WTC11 (cell line): ENCODE measurements at regions not wholly inside any gene's neighbourhood (a gene's known extent, or its start where the extent isn't known, plus 50 kb on each side); places are given as distances from the start of the nearest gene placed in this dataset.

Experiments
- ATAC-seq: fragments of 200-7000 bp; cut with Tn5 transposase; 2 replicates; pipeline ENCODE4 v1.10.0; 2021; ENCODE audit warnings: mild to moderate bottlenecking, moderate library complexity
- CTCF ChIA-PET: fragments of 300-600 bp; sonication (Branson Sonifier 250); formaldehyde crosslinking; loops from one replicate; lab custom pipeline; 2021; ENCODE audit warnings: antibody characterized with exemption; lab: Charles Lee
- POLR2A ChIA-PET: fragments of 350-600 bp; sonication (Branson Sonifier 250); formaldehyde crosslinking; loops from one replicate; lab custom pipeline; 2021; ENCODE audit warnings: antibody characterized with exemption; lab: Charles Lee
- DNase-seq: peaks from one replicate; pipeline ENCODE4 v3.0.0; 2021; ENCODE audit warnings: low spot score
- H3K27ac Mint-ChIP-seq: 2 replicates; pipeline ENCODE4 v1.8.0; 2021; ENCODE audit warnings: mixed read lengths
- H3K27me3 Mint-ChIP-seq: 2 replicates; pipeline ENCODE4 v1.8.0; 2021; ENCODE audit warnings: low read depth, mild to moderate bottlenecking, moderate library complexity, mixed read lengths
- H3K36me3 Mint-ChIP-seq: 2 replicates; pipeline ENCODE4 v1.8.0; 2021; ENCODE audit warnings: mixed read lengths
- H3K4me1 Mint-ChIP-seq: 2 replicates; pipeline ENCODE4 v1.8.0; 2022; ENCODE audit warnings: mixed read lengths
- H3K4me3 Mint-ChIP-seq: 2 replicates; pipeline ENCODE4 v1.8.0; 2021; ENCODE audit warnings: mild to moderate bottlenecking, moderate library complexity, mixed read lengths
- H3K9me3 Mint-ChIP-seq: 2 replicates; pipeline ENCODE4 v1.8.0; 2021; ENCODE audit warnings: mixed read lengths
- CDX4 ChIP-seq: fragments of 250-450 bp; sonication (Bioruptor Pico); IDR thresholded peaks from 2 replicates; pipeline ENCODE4 v1.9.0; 2021; ENCODE audit warnings: moderate library complexity, mild to moderate bottlenecking, inconsistent platforms, borderline replicate concordance
- CTCF ChIP-seq: fragments of 200-600 bp; IDR thresholded peaks from 2 replicates; pipeline ENCODE4 v1.8.0; 2022; ENCODE audit warnings: antibody characterized with exemption
- FOXK1 ChIP-seq: sonication (generic); formaldehyde crosslinking; IDR thresholded peaks from 2 replicates; pipeline ENCODE4 v1.8.0; 2022; ENCODE audit warnings: mild to moderate bottlenecking, moderate library complexity, missing genetic modification reagents
- GRHL2 ChIP-seq: fragments of 250-450 bp; sonication (Bioruptor Pico); IDR thresholded peaks from 2 replicates; pipeline ENCODE4 v1.8.0; 2022; ENCODE audit warnings: mild to moderate bottlenecking, moderate library complexity; ENCODE audit not compliant: insufficient replicate concordance, severe bottlenecking
- NR3C1 ChIP-seq: sonication (generic); formaldehyde crosslinking; conservative IDR thresholded peaks from 2 replicates; pipeline ENCODE4 v1.8.1; 2023; ENCODE audit warnings: low read depth, mild to moderate bottlenecking, missing genetic modification reagents
- OVOL2 ChIP-seq: fragments of 250-450 bp; sonication (Bioruptor Pico); IDR thresholded peaks from 2 replicates; pipeline ENCODE4 v1.9.0; 2021; ENCODE audit warnings: mild to moderate bottlenecking, borderline replicate concordance
- TEAD4 ChIP-seq: sonication (generic); formaldehyde crosslinking; IDR thresholded peaks from 2 replicates; pipeline ENCODE4 v1.8.0; 2022; ENCODE audit warnings: mild to moderate bottlenecking, missing genetic modification reagents
- USF1 ChIP-seq: sonication (generic); formaldehyde crosslinking; IDR thresholded peaks from 2 replicates; pipeline ENCODE4 v1.8.0; 2022; ENCODE audit warnings: mild to moderate bottlenecking, missing genetic modification reagents
- USF2 ChIP-seq: sonication (generic); formaldehyde crosslinking; IDR thresholded peaks from 2 replicates; pipeline ENCODE4 v1.8.1; 2023; ENCODE audit warnings: mild to moderate bottlenecking, missing genetic modification reagents, moderate library complexity
- ZBTB21 ChIP-seq: sonication (generic); formaldehyde crosslinking; IDR thresholded peaks from 2 replicates; pipeline ENCODE4 v1.8.1; 2023; ENCODE audit warnings: mild to moderate bottlenecking, missing genetic modification reagents, borderline replicate concordance
- ZNF232 ChIP-seq: sonication (generic); formaldehyde crosslinking; IDR thresholded peaks from 2 replicates; pipeline ENCODE4 v1.8.0; 2022; ENCODE audit warnings: mild to moderate bottlenecking, missing genetic modification reagents
- ZNF396 ChIP-seq: fragments of 250-450 bp; sonication (Bioruptor Pico); IDR thresholded peaks from 2 replicates; pipeline ENCODE4 v1.8.0; 2021; ENCODE audit warnings: mild to moderate bottlenecking, moderate library complexity, borderline replicate concordance
- ZNF423 ChIP-seq: fragments of 250-450 bp; sonication (Bioruptor Pico); IDR thresholded peaks from 2 replicates; pipeline ENCODE4 v2.1.2; 2022; ENCODE audit warnings: mild to moderate bottlenecking, moderate library complexity
- ZSCAN18 ChIP-seq: fragments of 250-450 bp; sonication (Bioruptor Pico); IDR thresholded peaks from 2 replicates; pipeline ENCODE4 v2.1.2; 2022; ENCODE audit warnings: mild to moderate bottlenecking, moderate library complexity
- TF ChIP-seq, protein P1 (sequence below): sonication (generic); formaldehyde crosslinking; IDR thresholded peaks from 2 replicates; pipeline ENCODE4 v1.8.1; 2022; ENCODE audit warnings: low read depth, mild to moderate bottlenecking, moderate library complexity, missing genetic modification reagents, borderline replicate concordance
- TF ChIP-seq, protein P2 (sequence below): fragments of 250-450 bp; sonication (Bioruptor Pico); IDR thresholded peaks from 2 replicates; pipeline ENCODE4 v1.9.0; 2021; ENCODE audit warnings: mild to moderate bottlenecking, borderline replicate concordance
- TF ChIP-seq, protein P3 (sequence below): sonication (generic); formaldehyde crosslinking; IDR thresholded peaks from 2 replicates; pipeline ENCODE4 v1.8.0; 2022; ENCODE audit warnings: mild to moderate bottlenecking, missing genetic modification reagents

DNA sequence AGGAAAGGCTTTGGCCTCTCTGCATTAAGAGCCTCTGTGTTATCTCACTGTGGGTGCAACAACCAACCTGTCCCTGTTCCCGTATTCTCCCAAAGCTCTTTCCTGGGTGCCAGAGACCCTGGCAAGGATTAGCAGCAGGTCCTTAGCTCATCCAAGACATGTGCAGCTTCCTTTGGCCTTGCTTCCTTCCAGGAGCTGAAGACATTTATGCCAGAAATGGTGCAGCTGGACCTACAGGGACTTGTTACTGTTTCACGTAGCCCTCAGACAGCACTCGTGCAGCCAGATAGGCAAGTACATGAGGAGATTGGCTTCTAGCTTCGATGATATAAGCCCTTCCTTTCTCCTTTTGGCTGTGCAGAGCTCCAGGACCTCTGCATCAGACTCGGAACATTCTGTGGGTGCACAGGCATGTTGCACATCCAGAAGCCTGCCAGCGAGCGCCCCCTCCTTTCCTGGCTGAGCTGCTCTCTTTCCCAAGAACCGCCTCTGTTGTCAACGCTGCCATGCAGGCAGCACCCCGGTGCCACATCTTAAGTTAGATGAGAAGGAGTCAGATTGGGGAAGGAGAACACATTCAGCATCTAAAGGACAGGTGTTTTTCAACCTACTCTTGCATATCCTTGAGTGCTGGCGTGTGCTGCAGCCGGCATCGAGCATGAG is 284.5 kb upstream of the PLXNA2 start (continued):
- TF ChIP-seq USF1 (CRISPR knock-in tag) (no peak), GRHL2 (CRISPR knock-in tag) (no peak)
- TF ChIP-seq, protein P1, sequence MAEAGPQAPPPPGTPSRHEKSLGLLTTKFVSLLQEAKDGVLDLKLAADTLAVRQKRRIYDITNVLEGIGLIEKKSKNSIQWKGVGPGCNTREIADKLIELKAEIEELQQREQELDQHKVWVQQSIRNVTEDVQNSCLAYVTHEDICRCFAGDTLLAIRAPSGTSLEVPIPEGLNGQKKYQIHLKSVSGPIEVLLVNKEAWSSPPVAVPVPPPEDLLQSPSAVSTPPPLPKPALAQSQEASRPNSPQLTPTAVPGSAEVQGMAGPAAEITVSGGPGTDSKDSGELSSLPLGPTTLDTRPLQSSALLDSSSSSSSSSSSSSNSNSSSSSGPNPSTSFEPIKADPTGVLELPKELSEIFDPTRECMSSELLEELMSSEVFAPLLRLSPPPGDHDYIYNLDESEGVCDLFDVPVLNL (CRISPR knock-in tag), result no peak

DNA sequence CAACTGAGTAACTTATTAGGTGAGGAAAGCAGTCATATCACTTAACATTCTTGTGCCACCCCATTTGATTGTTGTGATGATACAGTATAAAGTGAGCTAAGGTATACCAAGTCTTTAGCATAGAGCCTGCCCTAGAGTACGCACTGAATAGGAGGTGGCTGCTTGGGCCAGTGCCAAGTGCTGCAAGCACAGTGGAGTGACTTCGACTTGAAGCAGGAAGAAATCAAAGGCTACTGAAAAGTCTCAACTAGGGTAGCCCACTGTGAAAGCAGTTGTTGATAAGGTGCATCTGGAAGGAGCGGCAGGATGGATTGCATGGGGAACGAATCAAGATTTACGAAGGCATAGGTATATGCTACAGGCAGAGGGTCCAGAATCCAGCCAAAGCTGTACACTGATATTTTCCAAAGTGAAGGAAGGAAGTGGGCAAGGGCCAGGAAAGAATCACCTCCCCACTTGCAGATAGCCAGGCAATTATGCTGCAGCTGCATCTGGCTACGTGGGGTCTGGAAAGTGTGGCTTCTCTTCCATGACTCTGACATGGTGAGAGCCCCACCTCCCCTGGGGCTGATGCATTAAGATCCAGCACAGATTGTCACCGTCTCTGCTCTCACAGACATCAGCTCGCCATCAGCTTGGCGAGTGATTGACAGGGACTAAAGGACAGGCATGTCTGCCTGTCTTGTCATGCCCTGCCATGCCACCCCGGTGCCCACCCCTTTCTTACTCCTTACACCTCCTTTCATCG is 287.0 kb upstream of the PLXNA2 start:
- ChIA-PET POLR2A (no interaction called here), CTCF (no interaction called here)
- Mint-ChIP-seq H3K36me3 (no peaks in the 10 kb centered on the region), H3K27ac (no peak overlapping the region), H3K9me3 (no peaks in the 10 kb centered on the region), H3K27me3 (no peaks in the 10 kb centered on the region), H3K4me1 (peaks cover 39% of the 10 kb centered on the region), H3K4me3 (no peak overlapping the region)
- ATAC-seq (no peak), DNase-seq (no peak)
- TF ChIP-seq OVOL2 (CRISPR knock-in tag), result no peak
- TF ChIP-seq NR3C1 (CRISPR knock-in tag), result no peak
- no peak for TF ChIP-seq USF2
- TF ChIP-seq, protein P2, sequence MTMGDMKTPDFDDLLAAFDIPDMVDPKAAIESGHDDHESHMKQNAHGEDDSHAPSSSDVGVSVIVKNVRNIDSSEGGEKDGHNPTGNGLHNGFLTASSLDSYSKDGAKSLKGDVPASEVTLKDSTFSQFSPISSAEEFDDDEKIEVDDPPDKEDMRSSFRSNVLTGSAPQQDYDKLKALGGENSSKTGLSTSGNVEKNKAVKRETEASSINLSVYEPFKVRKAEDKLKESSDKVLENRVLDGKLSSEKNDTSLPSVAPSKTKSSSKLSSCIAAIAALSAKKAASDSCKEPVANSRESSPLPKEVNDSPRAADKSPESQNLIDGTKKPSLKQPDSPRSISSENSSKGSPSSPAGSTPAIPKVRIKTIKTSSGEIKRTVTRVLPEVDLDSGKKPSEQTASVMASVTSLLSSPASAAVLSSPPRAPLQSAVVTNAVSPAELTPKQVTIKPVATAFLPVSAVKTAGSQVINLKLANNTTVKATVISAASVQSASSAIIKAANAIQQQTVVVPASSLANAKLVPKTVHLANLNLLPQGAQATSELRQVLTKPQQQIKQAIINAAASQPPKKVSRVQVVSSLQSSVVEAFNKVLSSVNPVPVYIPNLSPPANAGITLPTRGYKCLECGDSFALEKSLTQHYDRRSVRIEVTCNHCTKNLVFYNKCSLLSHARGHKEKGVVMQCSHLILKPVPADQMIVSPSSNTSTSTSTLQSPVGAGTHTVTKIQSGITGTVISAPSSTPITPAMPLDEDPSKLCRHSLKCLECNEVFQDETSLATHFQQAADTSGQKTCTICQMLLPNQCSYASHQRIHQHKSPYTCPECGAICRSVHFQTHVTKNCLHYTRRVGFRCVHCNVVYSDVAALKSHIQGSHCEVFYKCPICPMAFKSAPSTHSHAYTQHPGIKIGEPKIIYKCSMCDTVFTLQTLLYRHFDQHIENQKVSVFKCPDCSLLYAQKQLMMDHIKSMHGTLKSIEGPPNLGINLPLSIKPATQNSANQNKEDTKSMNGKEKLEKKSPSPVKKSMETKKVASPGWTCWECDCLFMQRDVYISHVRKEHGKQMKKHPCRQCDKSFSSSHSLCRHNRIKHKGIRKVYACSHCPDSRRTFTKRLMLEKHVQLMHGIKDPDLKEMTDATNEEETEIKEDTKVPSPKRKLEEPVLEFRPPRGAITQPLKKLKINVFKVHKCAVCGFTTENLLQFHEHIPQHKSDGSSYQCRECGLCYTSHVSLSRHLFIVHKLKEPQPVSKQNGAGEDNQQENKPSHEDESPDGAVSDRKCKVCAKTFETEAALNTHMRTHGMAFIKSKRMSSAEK (CRISPR knock-in tag), result no peak
- no peak for TF ChIP-seq CDX4 (CRISPR knock-in tag)
- TF ChIP-seq ZSCAN18 (CRISPR knock-in tag), result no peak
- TF ChIP-seq ZNF423 (CRISPR knock-in tag), result no peak
- no peak for TF ChIP-seq TEAD4
- no peak for TF ChIP-seq ZNF396 (CRISPR knock-in tag)
- no peak for TF ChIP-seq CTCF
- TF ChIP-seq, protein P3, sequence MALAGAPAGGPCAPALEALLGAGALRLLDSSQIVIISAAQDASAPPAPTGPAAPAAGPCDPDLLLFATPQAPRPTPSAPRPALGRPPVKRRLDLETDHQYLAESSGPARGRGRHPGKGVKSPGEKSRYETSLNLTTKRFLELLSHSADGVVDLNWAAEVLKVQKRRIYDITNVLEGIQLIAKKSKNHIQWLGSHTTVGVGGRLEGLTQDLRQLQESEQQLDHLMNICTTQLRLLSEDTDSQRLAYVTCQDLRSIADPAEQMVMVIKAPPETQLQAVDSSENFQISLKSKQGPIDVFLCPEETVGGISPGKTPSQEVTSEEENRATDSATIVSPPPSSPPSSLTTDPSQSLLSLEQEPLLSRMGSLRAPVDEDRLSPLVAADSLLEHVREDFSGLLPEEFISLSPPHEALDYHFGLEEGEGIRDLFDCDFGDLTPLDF (CRISPR knock-in tag), result no peak
- no peak for TF ChIP-seq ZNF232 (CRISPR knock-in tag)
- no peak for TF ChIP-seq ZBTB21
- TF ChIP-seq FOXK1 (CRISPR knock-in tag), result no peak
